K562 (cell line): ENCODE measurements at regions not wholly inside any gene's neighbourhood (a gene's known extent, or its start where the extent isn't known, plus 50 kb on each side); places are given as distances from the start of the nearest gene placed in this dataset.

Experiments used
- ATAC-seq: fragments of 200-7000 bp; cut with Tn5 transposase; 3 replicates; pipeline ENCODE4 v1.9.1; 2020; ENCODE audit warnings: moderate library complexity
- BruUV-seq: library from RNA; stranded (reverse); fragments of 400-500 nt; replicated peaks from 2 replicates; lab custom pipeline; 2021; lab: Mats Ljungman, UMichigan
- CTCF ChIA-PET: fragments of 300-600 bp; formaldehyde crosslinking; extraction: SDS; loops from one replicate; lab custom pipeline; 2021; ENCODE audit warnings: low intra/inter-chr PET ratio; lab: Yijun Ruan, JAX
- POLR2A ChIA-PET: fragments of 300-600, 350-650 bp; sonication (Branson Sonifier 250); formaldehyde crosslinking; extraction: SDS; loops from one replicate; lab custom pipeline; 2021; ENCODE audit warnings: antibody characterized with exemption, inconsistent platforms; lab: Yijun Ruan, JAX
- DNase-seq, 4 experiments: peaks; one replicate each; pipeline versions ENCODE4 v3.0.0 to v3.0.0-alpha.2; 2011 to 2018; ENCODE audit warnings: low spot score in 3 of 4, mixed read lengths in 3 of 4; ENCODE audit errors: extremely low read depth in 1 of 4
- FAIRE-seq: peaks from 2 replicates; lab custom pipeline; 2011; peaks lifted over from hg19 to GRCh38; lab: Jason Lieb, UNC
- H2AFZ ChIP-seq: 2 replicates; pipeline ENCODE4 v1.6.0; 2011; ENCODE audit warnings: low read depth, low read length, control low read depth, inconsistent platforms
- H3K27ac ChIP-seq: fragments of 200-600 bp; 3 replicates; pipeline ENCODE4 v1.8.0; 2011; ENCODE audit warnings: low read depth, mild to moderate bottlenecking, control low read depth, inconsistent platforms, low read length, moderate library complexity, mixed read lengths; ENCODE audit errors: extremely low read depth
- H3K27me3 ChIP-seq, 2 experiments: fragments of 300-600 bp in 1 of 2; 2 replicates in 1 of 2; 3 replicates in 1 of 2; pipeline versions ENCODE4 v1.6.0 to v1.8.0; 2011; ENCODE audit warnings: inconsistent platforms in 2 of 2, low read length in 2 of 2, mild to moderate bottlenecking in 1 of 2, mixed read lengths in 1 of 2, moderate library complexity in 1 of 2; ENCODE audit not compliant: control insufficient read depth in 2 of 2, insufficient read depth in 2 of 2
- H3K36me3 ChIP-seq: fragments of 300-600 bp; 3 replicates; pipeline ENCODE4 v1.8.0; 2011; ENCODE audit warnings: mild to moderate bottlenecking, low read length, inconsistent platforms; ENCODE audit not compliant: control insufficient read depth, insufficient read depth
- H3K4me1 ChIP-seq, 2 experiments: fragments of 200-600 bp in 1 of 2; replicated peaks in 1 of 2; 2 replicates in 1 of 2; 3 replicates in 1 of 2; pipeline versions ENCODE4 v1.5.1 to v1.8.0; 2011; ENCODE audit warnings: inconsistent platforms in 2 of 2, low read length in 2 of 2, mild to moderate bottlenecking in 1 of 2, mixed read lengths in 1 of 2, moderate library complexity in 1 of 2; ENCODE audit not compliant: control insufficient read depth in 2 of 2, insufficient read depth in 2 of 2
- H3K4me2 ChIP-seq: 2 replicates; pipeline ENCODE4 v1.6.1; 2011; ENCODE audit warnings: low read length, control low read depth, inconsistent platforms, mixed read lengths; ENCODE audit not compliant: insufficient read depth
- H3K4me3 ChIP-seq: fragments of 200-600 bp; sonication (generic), shearing (Covaris generic); 2 replicates; pipeline ENCODE4 v1.5.1; 2016; ENCODE audit warnings: control low read depth, inconsistent platforms
- H3K79me2 ChIP-seq: fragments of 200-600 bp; 3 replicates; pipeline ENCODE4 v1.8.0; 2011; ENCODE audit warnings: low read length, inconsistent platforms; ENCODE audit not compliant: control insufficient read depth, insufficient read depth
- H3K9ac ChIP-seq, 2 experiments: 2 replicates each; pipeline versions ENCODE4 v1.6.0 to v1.6.1; 2011; ENCODE audit warnings: low read depth in 2 of 2, low read length in 2 of 2, control low read depth in 1 of 2, inconsistent platforms in 1 of 2, mild to moderate bottlenecking in 1 of 2, mixed read lengths in 1 of 2; ENCODE audit not compliant: insufficient read depth in 1 of 2
- H3K9me1 ChIP-seq: one replicate; pipeline ENCODE4 v1.6.0; 2011; ENCODE audit warnings: inconsistent platforms, mild to moderate bottlenecking, low read length, moderate library complexity; ENCODE audit not compliant: control insufficient read depth, insufficient read depth
- H3K9me3 ChIP-seq: replicated peaks from 2 replicates; pipeline ENCODE4 v1.5.1; 2011; ENCODE audit warnings: low read depth, low read length, inconsistent platforms; ENCODE audit not compliant: control insufficient read depth, insufficient read depth
- H4K20me1 ChIP-seq: replicated peaks from 2 replicates; pipeline ENCODE4 v1.6.1; 2011; ENCODE audit warnings: low read length, inconsistent platforms, mixed read lengths; ENCODE audit not compliant: control insufficient read depth, insufficient read depth
- HNRNPK ChIP-seq: fragments of 200-400 bp; formaldehyde crosslinking; IDR thresholded peaks from one replicate; pipeline ENCODE4 v1.6.1; 2018; ENCODE audit warnings: mild to moderate bottlenecking, low read depth, low read length; ENCODE audit not compliant: poor library complexity, severe bottlenecking
- KLF1 ChIP-seq: fragments of 450-650 bp; IDR thresholded peaks from 2 replicates; pipeline ENCODE4 v1.6.1; 2016; ENCODE audit warnings: missing genetic modification characterization, missing compliant biosample characterization
- MYC ChIP-seq, 2 experiments: fragments of 250-450 bp in 1 of 2; sonication (Bioruptor Pico) in 1 of 2; IDR thresholded peaks; 2 replicates each; pipeline versions ENCODE4 v1.5.1 to v1.6.1; 2012 to 2021; ENCODE audit warnings: low read depth in 2 of 2, borderline replicate concordance in 1 of 2, improper control_type of control experiment in 1 of 2, low read length in 1 of 2, mild to moderate bottlenecking in 1 of 2, moderate library complexity in 1 of 2
- NR2C1 ChIP-seq, 2 experiments: fragments of 450-650 bp; IDR thresholded peaks; 2 replicates each; pipeline ENCODE4 v1.6.1; 2017; ENCODE audit warnings: mild to moderate bottlenecking in 2 of 2, antibody characterized with exemption in 1 of 2, inconsistent platforms in 1 of 2, missing compliant biosample characterization in 1 of 2, missing genetic modification characterization in 1 of 2
- PTTG1 ChIP-seq: fragments of 450-650 bp; IDR thresholded peaks from 2 replicates; pipeline ENCODE4 v1.6.1; 2016; ENCODE audit warnings: low read depth, mild to moderate bottlenecking, missing genetic modification characterization, missing compliant biosample characterization
- SMARCB1 ChIP-seq: IDR thresholded peaks from 2 replicates; pipeline ENCODE4 v1.6.1; 2011; ENCODE audit warnings: improper control_type of control experiment, low read depth; ENCODE audit not compliant: insufficient read length
- ZNF174 ChIP-seq: fragments of 250-450 bp; sonication (Bioruptor Pico); IDR thresholded peaks from 2 replicates; pipeline ENCODE4 v1.4.0; 2020; ENCODE audit warnings: mild to moderate bottlenecking
- WGBS: fragments of 100-300 bp; shearing (Covaris generic); methylation state at CpG from one replicate; pipeline ENCODE4 v1.1.6; 2016; ENCODE audit warnings: low coverage, mixed read lengths; ENCODE audit not compliant: insufficient coverage; ENCODE audit errors: missing lambda C conversion rate; 5-methylcytosine and 5-hydroxymethylcytosine counted together
- in situ Hi-C: fragments of 300-500 bp; cut with MboI; formaldehyde crosslinking; loops from 4 replicates; pipeline ENCODE4 v1.15.0; 2018; ENCODE audit warnings: inconsistent platforms, mixed read lengths
- intact Hi-C: fragments of 100-400 bp; cut with micrococcal nuclease; formaldehyde crosslinking; loops from 2 replicates; pipeline ENCODE4 v1.14.2; 2022
- TF ChIP-seq, protein P1 (sequence below): fragments of 450-650 bp; formaldehyde crosslinking; IDR thresholded peaks from 2 replicates; pipeline ENCODE4 v1.4.0; 2022; ENCODE audit warnings: missing genetic modification characterization
- TF ChIP-seq, protein P2 (sequence below): sonication (generic); formaldehyde crosslinking; IDR thresholded peaks from 2 replicates; pipeline ENCODE4 v1.9.0; 2022; ENCODE audit warnings: mild to moderate bottlenecking, missing genetic modification reagents

DNA sequence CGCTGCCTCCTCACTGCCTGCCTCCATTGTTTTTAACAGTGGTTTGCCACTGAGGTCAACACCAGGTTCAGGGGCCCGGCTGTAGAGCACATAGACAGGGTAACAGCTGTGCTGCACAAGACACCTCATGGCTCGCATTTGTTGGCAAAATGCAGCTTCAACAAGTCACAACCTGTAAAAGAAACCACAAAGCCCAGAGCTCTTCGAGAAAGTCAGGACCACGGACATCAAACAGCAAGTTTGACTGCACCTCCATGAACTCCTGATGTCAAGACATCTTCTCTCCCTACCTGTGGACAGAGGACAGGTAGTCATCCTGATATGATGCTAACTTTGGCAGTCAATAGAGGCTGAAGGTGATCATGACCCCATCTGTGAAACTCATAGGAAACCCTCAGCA lies 142.4 kb upstream of the SOX9 start:
- H4K20me1 ChIP-seq, result no peaks in the 10 kb centered on the region
- ChIA-PET POLR2A (no interaction called here), CTCF (no interaction called here)
- H3K9ac ChIP-seq, result no peak overlapping the region
- no peaks in the 10 kb centered on the region for H3K79me2 ChIP-seq
- no peak overlapping the region for H2AFZ ChIP-seq
- no TSS peak for BruUV-seq
- ATAC-seq (no peak), FAIRE-seq (no peak), DNase-seq (no peak)
- intact Hi-C loops, result no loop called here
- H3K4me2 ChIP-seq, result no peak overlapping the region
- TF ChIP-seq HNRNPK, result no peak
- TF ChIP-seq, protein P1, sequence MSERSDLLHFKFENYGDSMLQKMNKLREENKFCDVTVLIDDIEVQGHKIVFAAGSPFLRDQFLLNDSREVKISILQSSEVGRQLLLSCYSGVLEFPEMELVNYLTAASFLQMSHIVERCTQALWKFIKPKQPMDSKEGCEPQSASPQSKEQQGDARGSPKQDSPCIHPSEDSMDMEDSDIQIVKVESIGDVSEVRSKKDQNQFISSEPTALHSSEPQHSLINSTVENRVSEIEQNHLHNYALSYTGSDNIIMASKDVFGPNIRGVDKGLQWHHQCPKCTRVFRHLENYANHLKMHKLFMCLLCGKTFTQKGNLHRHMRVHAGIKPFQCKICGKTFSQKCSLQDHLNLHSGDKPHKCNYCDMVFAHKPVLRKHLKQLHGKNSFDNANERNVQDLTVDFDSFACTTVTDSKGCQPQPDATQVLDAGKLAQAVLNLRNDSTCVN (CRISPR knock-in tag), result no peak
- no peak for TF ChIP-seq MYC (IDR thresholded peaks at IDR 0.05; ENCODE audit: low read depth, low read length)
- TF ChIP-seq MYC (CRISPR knock-in tag; IDR thresholded peaks at IDR 0.05; ENCODE audit: borderline replicate concordance, low read depth), result no peak
- TF ChIP-seq PTTG1 (tag), result no peak
- TF ChIP-seq SMARCB1, result no peak
- TF ChIP-seq, protein P2, sequence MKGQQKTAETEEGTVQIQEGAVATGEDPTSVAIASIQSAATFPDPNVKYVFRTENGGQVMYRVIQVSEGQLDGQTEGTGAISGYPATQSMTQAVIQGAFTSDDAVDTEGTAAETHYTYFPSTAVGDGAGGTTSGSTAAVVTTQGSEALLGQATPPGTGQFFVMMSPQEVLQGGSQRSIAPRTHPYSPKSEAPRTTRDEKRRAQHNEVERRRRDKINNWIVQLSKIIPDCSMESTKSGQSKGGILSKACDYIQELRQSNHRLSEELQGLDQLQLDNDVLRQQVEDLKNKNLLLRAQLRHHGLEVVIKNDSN, result no peak
- no peak for TF ChIP-seq NR2C1 (IDR thresholded peaks at IDR 0.05)
- no peak for TF ChIP-seq NR2C1 (tag; IDR thresholded peaks at IDR 0.05)
- no peak for TF ChIP-seq ZNF174 (CRISPR knock-in tag)
- TF ChIP-seq KLF1 (tag), result no peak
- H3K27ac ChIP-seq, result no peak overlapping the region
- H3K27me3 ChIP-seq, result no peaks in the 10 kb centered on the region
- no peaks in the 10 kb centered on the region for H3K9me3 ChIP-seq
- 0% methylated on average over 5 of the region's 5 CpGs for whole genome bisulfite sequencing
- H3K4me1 ChIP-seq, result no peaks in the 10 kb centered on the region
- H3K9me1 ChIP-seq, result no peaks in the 10 kb centered on the region
- H3K36me3 ChIP-seq, result no peaks in the 10 kb centered on the region
- in situ Hi-C loops, result no loop called here
- H3K4me3 ChIP-seq, result no peak overlapping the region
